ENCODE measurements at regions not wholly inside any gene's neighbourhood (a gene's known extent, or its start where the extent isn't known, plus 50 kb on each side); places are given as distances from the start of the nearest gene placed in this dataset.

- no peaks in the 10 kb centered on the region for H3K9me3 ChIP-seq (replicated peaks; ENCODE audit: control insufficient read depth, insufficient read depth, low read length)
- intact Hi-C loops (cut with micrococcal nuclease) = loop anchor here (10.0 kb wide), 2 partner anchors 387 to 637 kb away; no protein-coding TSS in a partner anchor
- TF ChIP-seq FOS (IDR thresholded peaks at IDR 0.05; ENCODE audit: borderline replicate concordance, insufficient read depth, low read length) = no peak
- no peak for TF ChIP-seq JUN (IDR thresholded peaks at IDR 0.05; ENCODE audit: borderline replicate concordance, insufficient read depth, insufficient read length, low read depth)
- TF ChIP-seq MAX (IDR thresholded peaks at IDR 0.05; ENCODE audit: insufficient read depth, insufficient read length) = no peak
- TF ChIP-seq, protein P1, sequence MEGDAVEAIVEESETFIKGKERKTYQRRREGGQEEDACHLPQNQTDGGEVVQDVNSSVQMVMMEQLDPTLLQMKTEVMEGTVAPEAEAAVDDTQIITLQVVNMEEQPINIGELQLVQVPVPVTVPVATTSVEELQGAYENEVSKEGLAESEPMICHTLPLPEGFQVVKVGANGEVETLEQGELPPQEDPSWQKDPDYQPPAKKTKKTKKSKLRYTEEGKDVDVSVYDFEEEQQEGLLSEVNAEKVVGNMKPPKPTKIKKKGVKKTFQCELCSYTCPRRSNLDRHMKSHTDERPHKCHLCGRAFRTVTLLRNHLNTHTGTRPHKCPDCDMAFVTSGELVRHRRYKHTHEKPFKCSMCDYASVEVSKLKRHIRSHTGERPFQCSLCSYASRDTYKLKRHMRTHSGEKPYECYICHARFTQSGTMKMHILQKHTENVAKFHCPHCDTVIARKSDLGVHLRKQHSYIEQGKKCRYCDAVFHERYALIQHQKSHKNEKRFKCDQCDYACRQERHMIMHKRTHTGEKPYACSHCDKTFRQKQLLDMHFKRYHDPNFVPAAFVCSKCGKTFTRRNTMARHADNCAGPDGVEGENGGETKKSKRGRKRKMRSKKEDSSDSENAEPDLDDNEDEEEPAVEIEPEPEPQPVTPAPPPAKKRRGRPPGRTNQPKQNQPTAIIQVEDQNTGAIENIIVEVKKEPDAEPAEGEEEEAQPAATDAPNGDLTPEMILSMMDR (IDR thresholded peaks at IDR 0.05; ENCODE audit: extremely low read depth in 1 of 2, insufficient read depth in 1 of 2, low read depth in 1 of 2, low read length in 2 of 2) = no peak
- no peak for TF ChIP-seq MYC (IDR thresholded peaks at IDR 0.05; ENCODE audit: low read depth, low read length)
- TF ChIP-seq GATA2 (IDR thresholded peaks at IDR 0.05; ENCODE audit: insufficient read depth, insufficient read length, low read depth, low read length) = no peak
- no peak for TF ChIP-seq POLR2A (IDR thresholded peaks at IDR 0.05; ENCODE audit: low read depth, low read length)
- TF ChIP-seq POLR2AphosphoS5 (IDR thresholded peaks at IDR 0.05; ENCODE audit: insufficient read depth, low read depth, low read length) = no peak
- TF ChIP-seq EZH2 (IDR thresholded peaks at IDR 0.05; ENCODE audit: borderline replicate concordance, low read depth, low read length, severe bottlenecking) = no peak
Observed at GRCh38 chr5:122707796-122708195, 67.1 kb upstream of the SNX2 start.

More at GRCh38 chr5:122707796-122708195, 67.1 kb upstream of the SNX2 start:
- Histone ChIP-seq H3K4me3 (replicated peaks in 1 of 3; ENCODE audit: insufficient read depth in 1 of 3, low read depth in 1 of 3, low read length in 3 of 3) (no peak overlapping the region), H3K4me2 (ENCODE audit: insufficient read depth, low read length) (no peak overlapping the region), H3K27ac (ENCODE audit: insufficient read depth, low read depth, low read length) (no peak overlapping the region), H3K27me3 (ENCODE audit: control insufficient read depth in 2 of 2, insufficient read depth in 2 of 2, low read length in 2 of 2) (no peaks in the 10 kb centered on the region), H3K9me1 (replicated peaks; ENCODE audit: control insufficient read depth, extremely low read depth, insufficient read depth, low read length) (no peaks in the 10 kb centered on the region), H3K79me2 (ENCODE audit: control insufficient read depth, insufficient read depth, low read length) (no peaks in the 10 kb centered on the region), H2AFZ (ENCODE audit: low read depth, low read length) (no peak overlapping the region), H3K36me3 (ENCODE audit: control insufficient read depth in 2 of 2, extremely low read depth in 1 of 2, insufficient read depth in 2 of 2, low read length in 2 of 2) (no peaks in the 10 kb centered on the region), H3K9ac (replicated peaks; ENCODE audit: extremely low read depth, insufficient read depth, low read length) (no peak overlapping the region), H4K20me1 (replicated peaks; ENCODE audit: control insufficient read depth, extremely low read depth, insufficient read depth, low read length) (no peaks in the 10 kb centered on the region), H3K4me1 (ENCODE audit: control insufficient read depth, extremely low read depth, insufficient read depth, low read length) (peaks cover 1% of the 10 kb centered on the region)
- DNase-seq (ENCODE audit: low read depth, low spot score) (no peak), FAIRE-seq (no peak)
- POLR2A ChIA-PET = no interaction called here
- dilution Hi-C loops (cut with MboI; ENCODE audit: extremely low pct_ligation_motif_present, low sequenced_read_pairs) = no loop called here
- CTCF ChIA-PET = interaction anchor here (1.4 kb wide), 1 partner anchor 68 kb away, joined by 3 read pairs; the partner anchor contains the start of gene SNX2
- no TSS peak for BruUV-seq (replicated peaks)
